ENCODE measurements at regions not wholly inside any gene's neighbourhood (a gene's known extent, or its start where the extent isn't known, plus 50 kb on each side); places are given as distances from the start of the nearest gene placed in this dataset.

- no peak overlapping the region for H2AFZ ChIP-seq (ENCODE audit: low read length, unreplicated experiment)
- H3K79me2 ChIP-seq (ENCODE audit: control insufficient read depth, insufficient read depth, low read length, unreplicated experiment) = no peaks in the 10 kb centered on the region
- no peaks in the 10 kb centered on the region for H3K36me3 ChIP-seq (ENCODE audit: insufficient read depth, low read length)
These were observed 362.4 kb downstream of the MIAT start for GRCh38 chr22:27019827-27020226.

DNA sequence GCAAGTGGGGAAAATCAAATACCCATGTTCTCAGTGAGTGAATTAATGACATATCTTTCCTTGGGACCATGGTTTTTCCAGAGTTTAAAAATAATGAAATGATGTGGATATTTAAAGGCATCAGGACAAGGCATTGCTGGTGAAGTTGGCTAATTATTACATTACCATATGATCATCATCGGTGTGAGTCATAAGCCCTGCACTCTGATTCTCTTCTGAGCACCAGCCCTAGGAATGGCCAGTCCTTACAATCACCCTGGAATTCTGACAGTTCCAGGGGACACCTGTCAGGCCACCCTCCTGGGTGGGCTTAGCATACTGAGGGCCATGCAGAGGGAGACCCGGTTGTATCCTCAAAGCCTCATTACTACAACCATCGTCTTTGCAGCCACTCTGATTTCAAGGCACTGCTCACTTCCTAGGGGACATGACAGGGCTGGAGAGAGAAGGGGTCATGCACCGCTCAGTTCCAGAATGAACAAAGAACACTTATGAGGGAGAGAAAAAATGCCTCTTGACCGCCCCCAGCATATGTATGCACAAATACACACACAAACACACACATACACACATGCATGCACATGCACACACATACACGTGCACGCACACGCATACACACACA is 365.0 kb downstream of the MIAT start:
- Histone ChIP-seq H2AFZ (ENCODE audit: low read length, unreplicated experiment) (no peak overlapping the region), H3K4me3 (ENCODE audit: low read depth, low read length) (no peak overlapping the region), H3K79me2 (ENCODE audit: control insufficient read depth, insufficient read depth, low read length, unreplicated experiment) (no peaks in the 10 kb centered on the region), H3K27ac (ENCODE audit: low read depth, low read length) (no peak overlapping the region), H3K27me3 (ENCODE audit: insufficient read depth, low read length) (peaks cover 33% of the 10 kb centered on the region), H3K36me3 (ENCODE audit: insufficient read depth, low read length) (no peaks in the 10 kb centered on the region), H3K4me1 (ENCODE audit: control insufficient read depth, insufficient read depth, low read length, unreplicated experiment) (no peaks in the 10 kb centered on the region)

More at GRCh38 chr22:27019827-27020226, 362.4 kb downstream of the MIAT start:
- H3K4me3 ChIP-seq (ENCODE audit: low read depth, low read length) = no peak overlapping the region
- peaks cover 31% of the 10 kb centered on the region for H3K27me3 ChIP-seq (ENCODE audit: insufficient read depth, low read length)
- no peaks in the 10 kb centered on the region for H3K4me1 ChIP-seq (ENCODE audit: control insufficient read depth, insufficient read depth, low read length, unreplicated experiment)
- no peak overlapping the region for H3K27ac ChIP-seq (ENCODE audit: low read depth, low read length)

DNA sequence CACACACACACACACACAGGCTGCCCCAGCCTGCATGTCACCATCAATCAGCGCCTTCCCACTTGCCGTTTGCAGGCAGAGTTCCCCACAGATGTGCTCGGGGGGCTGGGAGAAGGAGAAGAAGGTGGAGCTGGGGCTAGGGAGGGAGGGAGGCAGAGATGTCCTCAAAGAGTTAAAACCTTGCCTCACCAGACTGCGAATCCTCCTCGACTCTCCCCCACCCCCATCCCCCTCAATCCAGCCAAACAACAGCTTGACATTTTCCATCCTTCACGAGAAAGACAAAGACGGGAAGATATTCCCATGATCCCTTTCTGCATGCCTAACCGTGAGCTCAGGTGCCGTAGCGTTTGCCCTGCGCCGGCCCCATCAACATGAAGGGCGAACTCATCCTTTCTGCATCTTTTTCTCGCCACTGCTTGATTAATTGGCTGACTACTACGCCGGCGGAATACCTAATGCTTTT is 365.5 kb downstream of the MIAT start:
- Histone ChIP-seq H2AFZ (ENCODE audit: low read length, unreplicated experiment) (no peak overlapping the region), H3K27ac (ENCODE audit: low read depth, low read length) (no peak overlapping the region), H3K27me3 (ENCODE audit: insufficient read depth, low read length) (peaks cover 32% of the 10 kb centered on the region), H3K4me3 (ENCODE audit: low read depth, low read length) (no peak overlapping the region), H3K4me1 (ENCODE audit: control insufficient read depth, insufficient read depth, low read length, unreplicated experiment) (no peaks in the 10 kb centered on the region), H3K79me2 (ENCODE audit: control insufficient read depth, insufficient read depth, low read length, unreplicated experiment) (no peaks in the 10 kb centered on the region), H3K36me3 (ENCODE audit: insufficient read depth, low read length) (no peaks in the 10 kb centered on the region)

DNA sequence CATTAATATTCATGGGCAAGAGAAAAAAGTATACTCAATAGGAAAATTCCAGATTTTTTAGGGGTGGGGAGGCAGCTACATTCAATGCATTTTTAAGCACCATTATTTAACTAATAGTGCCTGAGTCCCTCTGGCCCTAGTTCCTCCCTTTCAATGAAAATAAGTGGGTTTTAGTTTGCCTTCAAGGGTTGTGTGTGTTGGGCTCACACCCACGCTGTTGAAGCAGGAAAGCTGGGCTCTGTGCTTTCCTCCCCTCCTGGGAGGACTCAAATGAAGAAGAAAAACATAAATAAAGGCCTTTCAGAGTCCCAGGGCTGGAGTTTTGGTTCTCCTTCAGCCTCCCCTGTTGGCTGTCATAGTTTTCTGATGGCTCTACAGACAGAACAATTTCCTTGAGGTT is 366.2 kb downstream of the MIAT start:
- Histone ChIP-seq H3K79me2 (ENCODE audit: control insufficient read depth, insufficient read depth, low read length, unreplicated experiment) (no peaks in the 10 kb centered on the region), H3K27ac (ENCODE audit: low read depth, low read length) (no peak overlapping the region), H3K36me3 (ENCODE audit: insufficient read depth, low read length) (no peaks in the 10 kb centered on the region), H3K27me3 (ENCODE audit: insufficient read depth, low read length) (peaks cover 32% of the 10 kb centered on the region), H2AFZ (ENCODE audit: low read length, unreplicated experiment) (no peak overlapping the region), H3K4me3 (ENCODE audit: low read depth, low read length) (no peak overlapping the region), H3K4me1 (ENCODE audit: control insufficient read depth, insufficient read depth, low read length, unreplicated experiment) (no peaks in the 10 kb centered on the region)

- H3K27me3 ChIP-seq (ENCODE audit: insufficient read depth, low read length) = peaks cover 25% of the 10 kb centered on the region
- no peaks in the 10 kb centered on the region for H3K36me3 ChIP-seq (ENCODE audit: insufficient read depth, low read length)
- no peak overlapping the region for H3K27ac ChIP-seq (ENCODE audit: low read depth, low read length)
- H3K79me2 ChIP-seq (ENCODE audit: control insufficient read depth, insufficient read depth, low read length, unreplicated experiment) = no peaks in the 10 kb centered on the region
- H3K4me1 ChIP-seq (ENCODE audit: control insufficient read depth, insufficient read depth, low read length, unreplicated experiment) = no peaks in the 10 kb centered on the region
- H3K4me3 ChIP-seq (ENCODE audit: low read depth, low read length) = no peak overlapping the region
- no peak overlapping the region for H2AFZ ChIP-seq (ENCODE audit: low read length, unreplicated experiment)
These were observed 367.6 kb downstream of the MIAT start for GRCh38 chr22:27024982-27025381.

DNA sequence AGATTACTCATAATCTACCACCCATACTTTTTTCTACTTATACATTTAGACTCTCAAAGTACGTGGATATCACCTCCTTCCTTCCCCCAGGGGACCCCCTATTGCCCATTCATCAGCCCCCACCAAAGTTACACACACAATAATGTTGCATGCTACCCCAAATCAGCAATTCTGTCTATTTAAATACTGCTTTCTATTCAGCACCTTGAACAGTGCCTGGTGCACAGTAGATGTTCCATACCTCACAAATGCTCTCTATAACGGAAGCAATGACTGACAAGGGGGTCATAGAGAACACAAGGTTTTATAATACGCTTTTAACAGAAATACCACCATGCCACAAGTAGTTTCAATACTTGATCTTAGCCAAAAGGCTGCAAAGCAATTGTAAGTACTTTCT is 370.7 kb downstream of the MIAT start:
- Histone ChIP-seq H3K27ac (ENCODE audit: low read depth, low read length) (no peak overlapping the region), H3K27me3 (ENCODE audit: insufficient read depth, low read length) (peaks cover 15% of the 10 kb centered on the region; the same call in 1 of the 2 replicates), H3K79me2 (ENCODE audit: control insufficient read depth, insufficient read depth, low read length, unreplicated experiment) (no peaks in the 10 kb centered on the region), H2AFZ (ENCODE audit: low read length, unreplicated experiment) (no peak overlapping the region), H3K36me3 (ENCODE audit: insufficient read depth, low read length) (no peaks in the 10 kb centered on the region), H3K4me1 (ENCODE audit: control insufficient read depth, insufficient read depth, low read length, unreplicated experiment) (no peaks in the 10 kb centered on the region), H3K4me3 (ENCODE audit: low read depth, low read length) (no peak overlapping the region)

DNA sequence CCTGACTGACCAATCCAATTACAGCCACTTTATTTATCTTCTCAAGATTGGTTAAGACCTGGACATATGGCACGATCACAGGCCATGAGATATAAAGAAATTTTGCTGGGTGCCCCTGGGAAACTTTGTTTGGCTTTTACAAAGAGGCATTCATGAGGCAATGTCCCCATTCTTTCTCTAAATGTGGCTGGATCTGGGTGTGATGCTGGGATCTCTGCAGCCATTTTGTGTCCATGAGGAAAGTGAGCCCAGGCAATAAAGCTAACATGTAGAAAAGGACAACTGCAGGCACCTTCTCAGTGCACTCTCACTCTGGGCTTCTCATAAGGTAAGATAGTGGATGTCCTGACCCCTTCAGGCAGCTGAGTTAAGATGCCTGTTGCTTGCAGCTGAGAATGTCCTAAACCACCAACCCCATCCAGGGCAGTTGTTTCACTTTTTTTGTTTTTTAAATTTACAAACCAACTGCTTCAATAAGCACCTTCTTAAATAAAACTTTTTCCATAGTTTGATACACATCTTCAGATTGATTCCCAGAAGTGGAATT is 372.3 kb downstream of the MIAT start:
- Histone ChIP-seq H3K4me1 (ENCODE audit: control insufficient read depth, insufficient read depth, low read length, unreplicated experiment) (no peaks in the 10 kb centered on the region), H3K27ac (ENCODE audit: low read depth, low read length) (no peak overlapping the region), H3K27me3 (ENCODE audit: insufficient read depth, low read length) (peaks cover 17% of the 10 kb centered on the region; the same call in 1 of the 2 replicates), H2AFZ (ENCODE audit: low read length, unreplicated experiment) (no peak overlapping the region), H3K36me3 (ENCODE audit: insufficient read depth, low read length) (no peaks in the 10 kb centered on the region), H3K4me3 (ENCODE audit: low read depth, low read length) (no peak overlapping the region), H3K79me2 (ENCODE audit: control insufficient read depth, insufficient read depth, low read length, unreplicated experiment) (no peaks in the 10 kb centered on the region)

- Histone ChIP-seq H3K27ac (ENCODE audit: low read depth, low read length) (no peak overlapping the region), H2AFZ (ENCODE audit: low read length, unreplicated experiment) (no peak overlapping the region), H3K4me3 (ENCODE audit: low read depth, low read length) (no peak overlapping the region), H3K79me2 (ENCODE audit: control insufficient read depth, insufficient read depth, low read length, unreplicated experiment) (no peaks in the 10 kb centered on the region), H3K27me3 (ENCODE audit: insufficient read depth, low read length) (peaks cover 15% of the 10 kb centered on the region; the same call in 1 of the 2 replicates), H3K36me3 (ENCODE audit: insufficient read depth, low read length) (no peaks in the 10 kb centered on the region), H3K4me1 (ENCODE audit: control insufficient read depth, insufficient read depth, low read length, unreplicated experiment) (no peaks in the 10 kb centered on the region)
These were observed 374.8 kb downstream of the MIAT start for GRCh38 chr22:27032091-27032761.

- no peak overlapping the region for H3K27ac ChIP-seq (ENCODE audit: low read depth, low read length)
- H2AFZ ChIP-seq (ENCODE audit: low read length, unreplicated experiment) = no peak overlapping the region
- no peak overlapping the region for H3K4me3 ChIP-seq (ENCODE audit: low read depth, low read length)
- peaks cover 11% of the 10 kb centered on the region for H3K4me1 ChIP-seq (ENCODE audit: control insufficient read depth, insufficient read depth, low read length, unreplicated experiment)
- no peaks in the 10 kb centered on the region for H3K36me3 ChIP-seq (ENCODE audit: insufficient read depth, low read length)
- H3K27me3 ChIP-seq (ENCODE audit: insufficient read depth, low read length) = peaks cover 26% of the 10 kb centered on the region; the same call in 1 of the 2 replicates
- H3K79me2 ChIP-seq (ENCODE audit: control insufficient read depth, insufficient read depth, low read length, unreplicated experiment) = no peaks in the 10 kb centered on the region
These were observed 384.4 kb downstream of the MIAT start for GRCh38 chr22:27041745-27042310.

GRCh38 chr22:27043262-27043661 is 385.9 kb downstream of the MIAT start:
- no peak overlapping the region for H3K27ac ChIP-seq (ENCODE audit: low read depth, low read length)
- H3K4me3 ChIP-seq (ENCODE audit: low read depth, low read length) = no peak overlapping the region
- H3K79me2 ChIP-seq (ENCODE audit: control insufficient read depth, insufficient read depth, low read length, unreplicated experiment) = no peaks in the 10 kb centered on the region
- peaks cover 11% of the 10 kb centered on the region for H3K4me1 ChIP-seq (ENCODE audit: control insufficient read depth, insufficient read depth, low read length, unreplicated experiment)
- H3K27me3 ChIP-seq (ENCODE audit: insufficient read depth, low read length) = peaks cover 19% of the 10 kb centered on the region; the same call in 1 of the 2 replicates
- H3K36me3 ChIP-seq (ENCODE audit: insufficient read depth, low read length) = no peaks in the 10 kb centered on the region
- H2AFZ ChIP-seq (ENCODE audit: low read length, unreplicated experiment) = no peak overlapping the region
